Activated T-cell treated with anti-CD3 and anti-CD28 coated beads, Interleukin-2, amount 50 U/mL, for 48 hours (primary cell): ENCODE measurements at regions not wholly inside any gene's neighbourhood (a gene's known extent, or its start where the extent isn't known, plus 50 kb on each side); places are given as distances from the start of the nearest gene placed in this dataset.
A peak's percentile ranks its signal among the peaks of the same experiment; 100 is the strongest.

Experiments
- DNase-seq, 2 experiments: peaks; one replicate each; pipeline ENCODE4 v3.0.0-alpha.2; 2020

DNA sequence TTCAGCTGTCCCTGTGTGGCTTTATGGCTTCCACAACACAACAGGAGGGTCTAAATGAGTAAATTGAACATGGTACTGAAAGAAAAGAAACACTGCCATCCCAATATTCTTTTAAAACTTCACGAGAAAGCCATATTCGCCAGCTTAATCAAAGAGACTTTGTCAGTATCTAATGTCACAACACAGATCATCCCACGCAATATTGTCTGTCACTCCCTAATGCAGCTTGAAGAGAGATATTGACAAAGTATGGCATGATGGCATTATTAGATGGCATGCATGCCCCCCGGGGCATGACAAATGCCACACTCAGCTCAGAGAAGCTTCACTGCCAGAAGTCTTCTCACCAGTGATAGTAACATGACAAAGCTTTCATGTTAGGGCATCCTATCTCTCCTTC, 197.8 kb downstream of the TTC8 start:
- DNase-seq, result no peak

DNA sequence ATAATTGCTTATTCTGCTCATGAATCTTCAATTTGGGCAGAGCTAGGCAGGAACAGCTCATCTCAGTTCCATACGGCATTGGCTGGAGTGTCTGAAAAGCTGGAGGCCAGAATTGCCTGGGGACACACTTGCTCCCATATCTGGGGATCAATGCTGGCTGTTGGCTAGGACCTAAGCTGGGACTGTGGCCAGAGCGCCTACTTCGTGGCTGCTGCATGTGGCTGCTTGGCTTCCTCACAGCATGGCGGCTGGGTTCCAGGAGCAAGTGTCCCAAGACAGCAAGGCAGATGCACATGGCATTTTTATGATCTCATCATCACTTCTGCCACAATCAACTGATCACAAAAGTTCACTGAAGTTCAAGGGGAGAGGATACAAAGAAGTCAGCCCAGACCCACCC, 200.2 kb downstream of the TTC8 start:
- no peak for DNase-seq

DNA sequence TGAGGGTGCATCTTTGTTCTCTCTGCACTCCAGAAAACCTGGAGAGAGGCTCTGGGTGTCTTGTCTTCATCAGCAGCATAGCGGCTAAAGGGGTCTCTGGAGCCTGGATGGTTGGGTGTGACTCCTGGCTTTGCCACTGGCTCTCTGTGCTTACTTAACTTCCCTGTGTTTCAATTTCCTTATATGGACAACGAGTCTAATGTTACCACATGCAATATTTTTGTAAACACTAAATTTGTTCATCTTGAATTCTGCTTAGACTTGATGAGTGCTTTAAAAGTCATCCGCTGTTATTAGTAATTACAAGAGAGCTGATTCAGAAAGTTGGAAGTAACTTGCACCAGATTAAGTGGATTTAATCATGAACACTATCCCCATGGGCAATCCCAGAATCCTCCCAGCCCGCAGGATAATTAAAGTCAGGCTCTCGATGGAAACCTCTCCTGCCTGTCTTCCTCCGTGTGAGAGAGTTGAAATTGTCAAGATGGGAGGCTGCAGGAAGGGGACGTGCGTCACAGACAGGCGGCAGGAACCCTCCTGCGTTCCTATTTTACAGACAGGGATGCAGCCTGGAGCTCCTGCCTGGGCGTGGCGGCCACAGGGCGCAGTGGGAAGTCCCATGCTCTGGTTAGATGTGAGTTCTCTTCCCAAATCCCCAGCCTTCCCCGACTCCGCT, 201.2 kb downstream of the TTC8 start:
- no peak for DNase-seq

DNA sequence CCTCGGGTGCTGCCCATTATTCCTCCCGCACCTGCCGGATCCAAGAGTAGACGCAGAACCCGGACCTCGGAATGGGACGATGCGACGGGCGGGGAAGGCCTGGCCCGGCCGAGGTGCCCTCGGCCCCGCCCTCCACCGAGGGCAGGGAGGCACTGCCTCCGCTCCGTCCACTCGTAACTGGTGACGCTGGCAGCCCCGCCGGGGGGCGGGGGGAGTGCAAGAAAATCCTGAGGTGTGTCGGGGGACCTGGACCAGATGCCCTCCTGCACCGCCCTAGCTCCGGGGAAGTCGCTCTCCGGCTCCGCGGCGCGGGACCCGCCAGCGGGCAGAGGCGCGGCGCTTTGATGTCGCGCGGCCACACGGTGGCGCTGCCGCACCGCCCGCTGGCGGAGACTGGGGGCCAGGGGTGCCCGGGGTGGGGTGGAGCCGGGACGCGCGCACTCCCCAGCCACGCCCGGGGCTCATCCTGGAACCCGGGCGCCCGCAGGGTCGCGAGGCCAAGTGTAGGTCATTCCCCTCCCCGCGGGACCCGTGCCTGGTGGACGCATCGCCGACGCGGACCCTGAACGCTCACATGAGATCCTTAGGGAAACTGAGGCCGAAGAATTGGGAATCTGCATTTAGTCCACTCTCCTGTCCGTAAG, 202.8 kb downstream of the TTC8 start:
- peak; percentile 68 to 78 for DNase-seq

DNA sequence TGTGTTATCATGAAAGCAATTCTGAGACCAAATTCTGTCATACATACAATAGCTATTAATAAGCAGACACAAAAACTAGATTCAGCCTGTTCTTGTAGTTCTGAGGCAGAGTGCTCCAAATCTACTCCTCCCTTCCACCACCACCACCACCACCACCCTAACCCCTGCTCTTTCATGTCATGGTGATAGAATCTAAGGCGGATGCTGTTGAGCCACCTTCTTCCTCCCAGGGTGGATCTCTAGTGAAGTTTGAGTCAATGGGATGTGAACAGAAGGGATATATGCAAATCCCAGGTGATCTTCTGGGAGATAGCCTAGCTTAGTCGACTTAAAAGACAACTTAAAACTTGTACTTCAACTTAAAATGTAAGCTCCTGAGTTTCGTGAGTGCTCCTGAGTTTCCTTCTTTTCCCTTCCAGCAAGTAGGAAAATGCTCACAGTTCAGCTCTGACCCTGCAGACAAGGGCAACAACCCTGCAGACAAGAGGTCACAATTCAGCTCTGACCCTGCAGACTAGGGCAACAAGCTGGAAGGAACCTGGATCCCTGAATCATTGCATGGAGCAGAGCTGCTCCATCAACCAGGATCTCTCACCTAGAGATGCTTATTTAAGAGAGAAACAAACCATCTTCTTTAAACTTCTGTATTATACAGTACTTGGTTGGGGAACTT, 204.1 kb downstream of the TTC8 start:
- DNase-seq, result no peak

DNA sequence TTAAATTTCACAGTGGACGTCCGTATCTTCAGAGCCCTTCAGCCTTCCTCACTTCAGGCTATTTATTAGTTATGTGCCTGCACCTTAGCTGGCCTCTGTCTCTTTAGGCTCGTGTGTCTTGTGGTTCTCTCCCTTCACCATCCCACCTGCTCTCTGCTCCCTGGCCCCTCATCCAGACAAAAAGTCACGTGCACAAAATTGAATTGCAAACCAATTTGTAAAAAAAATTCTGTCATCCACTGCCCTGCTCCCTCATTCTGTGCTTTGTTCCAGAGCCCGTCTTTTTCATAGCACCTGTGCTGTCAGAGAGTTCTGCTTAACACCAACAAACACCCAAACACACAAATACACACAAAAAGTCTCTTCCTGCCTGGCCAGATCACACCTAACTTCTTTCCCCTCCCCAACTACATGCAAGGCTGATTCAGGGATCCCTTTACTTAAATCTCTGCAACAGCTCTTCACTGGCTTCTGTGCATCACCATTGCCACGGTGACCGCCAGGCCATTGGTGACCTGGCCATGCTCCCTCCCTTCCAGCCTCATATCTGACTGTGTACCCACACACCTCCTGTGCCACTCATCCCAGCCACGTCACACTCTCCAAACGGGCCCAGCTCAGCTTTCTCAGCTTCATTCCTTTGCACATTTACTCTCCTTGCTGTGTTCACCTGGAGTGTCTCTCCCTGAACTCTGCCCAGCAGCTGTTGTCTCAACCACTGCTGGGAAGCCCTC, 205.7 kb downstream of the TTC8 start:
- DNase-seq, result no peak

DNA sequence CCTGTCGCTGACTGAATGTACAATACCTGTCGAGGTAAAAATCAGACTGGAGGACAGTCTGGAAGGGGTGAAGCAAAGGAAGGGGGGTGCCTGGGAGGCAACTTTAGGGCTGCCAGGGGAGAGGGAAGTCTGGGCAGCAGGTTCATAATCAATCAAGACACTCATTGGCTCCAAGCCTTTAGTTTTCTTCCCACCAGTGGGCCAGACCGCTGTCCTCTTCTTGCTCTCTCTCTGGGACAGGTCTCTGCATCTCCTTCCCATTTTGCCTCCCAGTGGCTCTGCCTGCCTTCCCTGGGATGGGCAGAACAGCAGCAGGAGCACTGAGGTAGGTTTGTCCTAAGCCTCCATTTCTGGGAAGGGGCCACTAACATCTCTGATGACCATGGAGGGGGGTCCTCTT, 206.5 kb downstream of the TTC8 start:
- DNase-seq, result no peak

DNA sequence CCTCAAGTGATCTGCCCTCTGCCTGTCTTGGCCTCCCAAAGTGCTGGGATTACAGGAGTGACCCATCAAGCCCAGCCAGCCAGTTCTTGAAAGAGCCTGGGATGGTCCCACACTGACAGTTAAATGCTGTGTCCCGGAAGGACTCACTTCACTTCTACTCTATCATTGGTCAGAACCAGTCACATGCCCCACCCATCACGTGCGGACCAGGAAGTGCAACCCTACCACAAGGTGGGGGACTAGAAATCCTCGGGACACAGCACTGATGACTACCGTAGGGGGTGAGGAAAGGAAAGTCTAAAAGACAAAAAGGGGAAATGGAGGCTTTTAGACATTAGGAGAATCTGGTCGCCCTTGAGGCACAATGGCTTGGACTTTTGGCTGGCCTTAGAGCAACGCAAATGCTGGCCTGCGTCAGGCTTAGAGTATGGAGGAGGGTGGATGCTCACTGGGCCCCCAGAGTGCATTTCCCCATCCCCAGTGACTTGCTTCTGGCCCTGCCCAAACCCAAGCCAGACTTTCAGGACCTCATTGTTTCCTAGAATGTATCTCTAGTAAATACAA, 207.7 kb downstream of the TTC8 start:
- DNase-seq, result no peak

DNA sequence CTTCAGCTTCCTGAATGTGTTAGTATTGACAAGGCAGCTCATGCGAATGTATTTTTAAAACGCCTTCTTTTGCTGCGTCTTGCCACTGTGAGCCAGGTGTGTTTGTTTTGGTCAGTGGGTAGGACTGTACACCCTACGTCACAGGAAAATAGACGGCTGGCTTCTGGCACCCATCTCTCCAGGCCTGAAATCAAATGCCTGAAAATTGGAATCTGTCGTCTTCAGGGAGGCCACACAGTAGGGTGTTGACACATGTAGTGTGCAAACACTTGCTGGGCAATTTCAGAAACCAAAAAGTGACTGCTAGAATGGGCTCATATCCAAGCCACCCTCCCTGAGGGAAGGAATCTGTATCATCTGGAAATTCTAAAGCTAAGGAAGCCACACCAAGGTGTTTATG, 209.3 kb downstream of the TTC8 start:
- DNase-seq, result no peak

DNA sequence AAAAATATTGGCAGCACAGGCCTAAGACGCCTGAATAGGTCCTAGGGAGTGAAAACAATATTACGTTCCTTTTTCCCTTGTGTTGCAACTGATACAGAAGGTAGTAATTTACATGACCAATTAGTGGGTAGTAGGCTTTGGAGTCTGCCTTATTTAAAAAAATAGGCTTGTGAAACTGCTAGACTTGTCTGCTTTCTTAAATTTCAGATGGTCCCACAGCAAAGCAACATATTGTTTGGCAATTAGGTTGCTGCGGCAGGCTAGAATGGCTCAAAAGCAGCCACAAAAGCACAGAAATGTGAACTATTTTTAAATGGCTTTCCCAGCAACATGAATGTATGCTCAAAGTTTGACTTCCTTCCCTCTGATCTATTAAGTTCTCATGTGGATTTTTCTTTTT, 211.9 kb downstream of the TTC8 start:
- no peak for DNase-seq

DNA sequence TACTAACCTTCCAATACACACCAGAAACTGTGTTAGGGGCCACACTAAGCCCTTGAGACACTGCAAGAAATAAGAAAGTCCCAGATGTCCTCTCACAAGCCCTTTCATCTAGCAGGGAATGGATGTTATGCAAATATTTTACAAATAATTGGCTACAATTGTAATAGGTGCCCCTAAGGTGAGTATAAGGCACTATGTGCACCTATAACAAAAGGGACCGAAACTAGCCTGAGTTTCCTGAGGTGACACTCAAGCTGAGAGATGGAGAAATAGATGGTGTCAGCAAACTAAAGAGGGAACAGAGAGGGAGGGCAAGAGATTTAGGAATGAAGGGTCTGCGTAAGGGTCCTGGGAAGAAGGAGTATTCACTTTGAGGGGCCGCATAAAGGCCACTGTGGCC, 212.6 kb downstream of the TTC8 start:
- no peak for DNase-seq

DNA sequence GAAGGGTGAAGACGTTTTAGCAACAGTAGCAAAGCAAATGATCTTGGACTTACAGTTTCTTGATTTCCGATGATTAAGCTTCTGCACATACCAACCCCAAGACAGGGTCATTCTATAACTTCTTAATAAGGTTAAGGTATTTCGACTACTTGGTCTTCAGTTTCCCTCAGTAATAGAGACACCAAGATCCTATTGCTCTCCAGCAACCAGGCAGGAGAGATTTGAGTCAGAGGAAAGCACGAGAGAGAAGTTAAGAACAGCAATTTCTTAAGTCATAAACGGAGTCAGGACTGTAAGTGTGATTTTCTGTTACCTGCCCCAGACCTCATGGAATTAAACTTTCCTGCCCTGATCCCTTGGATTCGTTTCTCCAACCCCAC, 215.6 kb downstream of the TTC8 start:
- no peak for DNase-seq

DNA sequence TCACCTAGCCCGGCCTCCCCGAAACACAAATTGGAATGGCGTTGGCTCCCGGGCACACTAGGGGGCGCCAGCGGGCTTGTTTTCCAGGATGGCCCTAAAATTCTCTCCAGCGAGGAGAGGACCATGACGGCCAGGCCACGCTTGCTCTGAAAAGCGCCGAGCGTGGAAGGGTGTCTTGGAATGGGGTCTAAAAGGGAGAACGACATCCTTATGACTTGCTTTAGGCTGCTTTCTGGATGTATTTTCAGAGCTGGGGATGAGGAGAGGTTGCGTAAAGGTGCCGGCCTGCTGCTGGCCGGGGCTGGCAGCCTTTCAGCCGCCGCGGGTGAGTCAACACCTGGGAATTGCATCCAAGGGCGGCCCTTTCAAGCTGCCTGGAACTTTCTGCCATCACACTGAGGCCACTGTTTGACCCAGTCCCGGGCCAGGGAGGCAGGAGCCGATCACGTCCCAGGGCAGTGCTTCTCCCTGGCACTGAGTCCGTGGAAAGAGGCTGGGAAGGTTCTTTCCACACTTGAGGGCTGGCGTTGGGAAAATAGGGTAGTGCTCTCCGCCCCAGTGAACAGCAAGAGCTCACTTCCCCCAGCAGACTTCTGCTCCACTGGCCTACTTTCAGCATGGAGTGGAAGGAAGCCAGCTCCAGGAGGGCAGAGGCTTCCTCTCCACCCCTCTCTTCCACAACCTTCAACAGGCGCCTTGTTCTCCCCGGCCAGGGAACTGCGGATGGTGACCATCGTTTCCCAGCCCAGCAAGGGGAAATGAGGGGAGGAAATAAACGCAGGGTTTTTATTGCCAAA, 216.2 kb downstream of the TTC8 start:
- DNase-seq, result peak; percentile 91 to 92

DNA sequence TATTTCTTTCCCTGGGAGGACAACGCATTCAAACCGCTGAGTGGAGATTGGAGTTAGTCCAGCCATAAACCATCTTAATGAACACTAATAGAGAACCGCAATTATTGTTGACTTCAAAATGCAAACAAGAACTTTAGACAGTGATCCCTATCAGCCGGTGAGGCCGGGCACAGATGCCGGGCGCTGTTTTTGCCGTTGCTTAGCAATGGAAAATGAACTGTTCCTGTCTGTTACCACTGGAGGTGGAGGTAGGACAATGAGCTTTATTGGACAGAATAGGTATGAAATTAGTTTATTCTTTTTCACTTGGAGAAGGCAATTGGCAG, 216.8 kb downstream of the TTC8 start:
- no peak for DNase-seq

DNA sequence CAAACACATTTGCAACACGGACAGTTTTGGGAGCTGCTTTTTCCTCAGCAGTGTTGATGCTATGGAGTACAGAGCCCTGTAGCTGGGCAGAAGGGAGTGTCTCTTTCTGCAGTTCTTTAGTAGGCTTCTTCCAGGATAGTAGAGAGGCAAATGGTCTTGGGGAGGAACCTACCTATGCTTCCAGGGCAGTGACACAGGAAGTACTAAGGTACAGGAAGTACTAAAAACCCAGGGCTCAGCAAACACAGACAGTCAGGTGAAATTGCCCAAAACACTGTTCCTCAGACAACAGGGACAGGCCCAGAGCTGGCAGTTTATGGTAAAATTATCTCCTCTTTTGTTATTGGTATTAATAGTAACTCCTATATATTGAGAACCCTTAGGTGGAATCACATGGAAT, 217.6 kb downstream of the TTC8 start:
- DNase-seq, result no peak

DNA sequence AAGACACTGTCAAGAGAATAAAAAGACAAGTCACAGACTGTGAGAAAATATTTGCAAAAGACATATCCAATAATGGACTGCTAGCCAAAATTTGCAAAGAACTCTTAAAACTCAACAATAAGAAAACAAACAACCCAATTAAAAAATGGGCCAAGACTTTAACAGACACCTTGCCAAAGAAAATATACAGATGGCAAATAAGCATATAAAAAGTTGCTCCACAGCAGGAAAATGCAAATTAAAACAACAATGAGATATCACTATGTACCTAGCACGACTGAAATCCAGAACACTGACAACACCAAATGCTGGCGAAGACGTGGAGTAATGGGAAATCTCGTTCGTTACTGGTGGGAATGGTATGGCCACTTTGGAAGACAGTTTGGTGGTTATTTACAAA, 228.9 kb downstream of the TTC8 start:
- DNase-seq, result no peak

DNA sequence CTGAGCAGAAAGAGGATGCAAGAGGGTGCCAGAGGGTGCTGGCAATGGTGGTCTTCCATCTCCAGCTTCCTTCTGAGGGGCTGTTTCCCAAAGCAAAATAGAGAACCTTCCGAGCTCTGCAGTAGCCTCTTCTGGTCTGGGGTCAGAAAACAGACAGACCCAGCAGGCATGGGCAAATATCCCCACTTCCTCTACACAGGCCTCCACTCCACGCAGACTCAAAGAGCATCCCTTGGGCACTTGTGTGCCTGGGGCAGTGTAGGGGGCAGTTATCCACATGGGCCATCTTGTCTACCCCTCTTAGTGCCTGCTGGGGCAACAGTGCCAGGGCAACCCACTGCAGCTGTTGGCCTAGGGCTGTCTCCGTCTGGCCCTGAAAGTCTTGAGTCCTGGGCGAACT, 231.9 kb downstream of the TTC8 start:
- DNase-seq, result no peak

DNA sequence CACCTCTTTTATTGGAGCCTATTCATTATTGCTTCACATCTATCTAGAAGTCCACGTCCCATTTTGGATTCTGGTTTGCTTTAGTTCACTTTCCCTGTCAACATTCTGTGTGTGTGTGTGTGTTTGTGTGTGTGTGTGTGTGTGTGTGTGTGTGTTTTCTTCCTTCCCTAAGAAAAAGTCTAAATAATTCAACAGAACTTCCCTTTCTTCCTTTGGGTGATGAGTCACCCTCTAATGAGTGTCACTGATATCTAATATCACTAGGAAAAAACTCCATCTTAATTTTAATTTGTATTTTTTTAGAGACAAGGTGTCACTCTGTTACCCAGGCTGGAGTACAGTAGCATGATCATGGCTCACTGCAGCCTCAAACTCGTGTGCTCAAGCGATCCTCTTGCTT, 234.2 kb downstream of the TTC8 start:
- no peak for DNase-seq

DNA sequence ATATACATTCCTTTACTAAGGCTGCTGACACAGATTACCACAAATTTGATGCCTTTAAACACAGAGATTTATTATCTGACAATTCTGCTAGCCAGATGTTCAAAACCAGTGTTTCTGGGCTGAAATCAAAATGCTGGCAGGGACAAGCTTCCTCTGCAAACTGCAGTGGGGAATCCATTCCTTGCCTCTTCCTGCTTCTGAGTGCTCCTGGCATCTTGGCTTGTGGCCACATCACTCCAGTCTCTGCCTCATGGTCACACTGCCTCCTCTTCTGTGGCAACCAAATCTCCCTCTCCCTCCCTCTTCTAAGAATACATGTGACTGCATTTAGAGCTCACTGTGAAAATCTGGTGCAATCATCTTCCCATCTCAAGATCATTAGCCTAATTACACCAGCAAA, 235.7 kb downstream of the TTC8 start:
- DNase-seq, result no peak

DNA sequence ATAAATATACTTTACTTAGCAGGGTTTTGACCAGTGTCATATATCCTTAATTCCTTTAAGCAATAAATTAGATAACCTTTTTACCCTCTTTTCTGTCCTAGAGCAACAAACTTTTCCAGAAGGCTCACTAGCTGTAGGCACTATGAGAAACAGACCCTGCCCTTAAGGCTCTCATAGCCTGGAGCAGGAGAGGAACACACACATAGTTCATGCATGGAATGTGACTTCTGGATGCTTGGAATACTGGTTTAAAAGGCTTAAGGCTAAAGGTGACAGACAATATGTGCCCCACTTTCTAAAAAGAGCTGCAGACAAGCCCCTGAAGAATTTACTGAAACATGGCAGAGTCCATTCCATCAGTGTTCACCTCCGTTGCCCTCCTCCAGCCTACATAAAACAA, 237.2 kb downstream of the TTC8 start:
- DNase-seq, result no peak

DNA sequence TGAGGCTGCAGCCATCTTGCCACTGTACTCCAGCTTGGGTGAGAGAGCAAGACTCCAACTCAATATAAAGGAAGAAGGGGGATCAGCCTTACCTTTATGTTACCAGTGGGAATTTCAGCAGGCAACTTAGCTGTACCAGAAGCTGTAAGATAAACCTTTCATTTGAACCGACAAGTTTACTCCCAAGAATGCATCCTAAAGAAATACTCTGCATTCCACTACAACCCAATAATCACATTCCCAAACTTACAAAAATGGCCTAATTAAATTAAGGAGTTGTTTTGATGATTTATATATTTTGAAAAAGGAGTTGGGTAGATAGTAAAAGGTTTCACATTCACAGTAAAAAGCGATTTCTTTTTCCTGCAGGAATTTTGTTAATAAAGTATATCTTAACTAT, 241.4 kb downstream of the TTC8 start:
- DNase-seq, result no peak

DNA sequence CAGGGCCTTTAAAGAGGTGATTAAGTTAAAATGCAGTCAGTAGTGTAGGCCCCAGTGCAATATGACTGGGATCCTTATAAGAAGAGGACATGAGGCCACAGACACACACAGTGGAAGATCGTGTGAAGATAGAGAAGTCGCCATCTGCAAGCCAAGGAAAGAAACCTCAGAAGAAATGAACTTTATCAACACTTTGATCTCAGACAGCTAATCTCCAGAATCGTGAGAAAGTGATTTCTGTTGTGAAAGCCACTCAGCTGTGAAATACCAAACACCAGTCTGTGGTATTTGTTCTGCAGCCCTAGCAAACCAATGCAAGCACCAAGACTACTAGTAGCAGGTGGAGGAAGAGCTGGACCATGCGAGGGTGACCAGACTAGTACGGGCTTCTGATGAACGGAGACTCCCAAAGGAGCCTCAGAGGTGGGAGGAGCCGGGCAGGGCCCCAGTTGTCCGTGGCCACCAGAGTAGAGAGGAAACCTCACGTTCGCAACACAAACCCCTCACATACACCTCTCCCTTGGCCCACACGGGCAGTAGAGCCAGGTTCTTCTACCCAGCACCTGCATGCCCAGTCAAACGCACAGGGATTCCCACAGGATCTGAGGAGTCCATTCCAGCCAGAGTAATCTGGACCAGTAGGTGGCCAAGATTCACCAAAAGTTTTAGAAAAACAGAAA, 243.0 kb downstream of the TTC8 start:
- DNase-seq, result peak; percentile 24 to 29
